Cardiac muscle cell (in vitro differentiated cells and primary cell): ENCODE measurements at regions not wholly inside any gene's neighbourhood (a gene's known extent, or its start where the extent isn't known, plus 50 kb on each side); places are given as distances from the start of the nearest gene placed in this dataset.

ENCODE experiments used
- DNase-seq, 2 donors: peaks; one replicate each; pipeline versions ENCODE4 v3.0.0 to v3.0.0-alpha.2; 2010 to 2017; ENCODE audit warnings: low read depth in 1 of 2, low spot score in 1 of 2
- H3K27ac ChIP-seq: fragments of 200-600 bp; sonication (generic); 2 replicates; pipeline ENCODE4 v1.5.1; 2016
- H3K27me3 ChIP-seq: fragments of 200-600 bp; sonication (generic); 2 replicates; pipeline ENCODE4 v1.6.0; 2016; ENCODE audit warnings: control low read depth
- H3K36me3 ChIP-seq: fragments of 200-600 bp; sonication (generic); 2 replicates; pipeline ENCODE4 v1.5.1; 2016; ENCODE audit warnings: control low read depth
- H3K4me1 ChIP-seq: fragments of 200-600 bp; sonication (generic); 2 replicates; pipeline ENCODE4 v1.8.1; 2017; ENCODE audit warnings: low read depth, mild to moderate bottlenecking, mixed run types
- H3K4me3 ChIP-seq: fragments of 200-600 bp; sonication (generic); 2 replicates; pipeline ENCODE4 v1.5.1; 2016; ENCODE audit warnings: mild to moderate bottlenecking
- H3K9me3 ChIP-seq: fragments of 200-600 bp; sonication (generic); 2 replicates; pipeline ENCODE4 v1.5.1; 2017; ENCODE audit warnings: low read depth, mild to moderate bottlenecking, control low read depth
- CTCF ChIP-seq: IDR thresholded peaks from 2 replicates; pipeline ENCODE4 v1.5.1; 2012; ENCODE audit warnings: low read depth, mild to moderate bottlenecking, low read length

- no peak overlapping the region for H3K27ac ChIP-seq
- H3K27me3 ChIP-seq: no peaks in the 10 kb centered on the region
- no peak for DNase-seq
- no peaks in the 10 kb centered on the region for H3K9me3 ChIP-seq
- no peaks in the 10 kb centered on the region for H3K4me1 ChIP-seq
- TF ChIP-seq CTCF: no peak
- no peaks in the 10 kb centered on the region for H3K36me3 ChIP-seq
- H3K4me3 ChIP-seq: no peak overlapping the region
These were observed 380.7 kb downstream of the PRDM2 start for GRCh38 chr1:14080653-14081052.

- no peak overlapping the region for H3K27ac ChIP-seq
- no peak overlapping the region for H3K4me3 ChIP-seq
- no peaks in the 10 kb centered on the region for H3K36me3 ChIP-seq
- no peaks in the 10 kb centered on the region for H3K4me1 ChIP-seq
- H3K27me3 ChIP-seq: no peaks in the 10 kb centered on the region
- TF ChIP-seq CTCF: no peak
- no peaks in the 10 kb centered on the region for H3K9me3 ChIP-seq
- DNase-seq: no peak
These were observed 382.3 kb downstream of the PRDM2 start for GRCh38 chr1:14082331-14082730.

- Histone ChIP-seq H3K36me3 (no peaks in the 10 kb centered on the region), H3K4me3 (no peak overlapping the region), H3K4me1 (no peaks in the 10 kb centered on the region), H3K9me3 (no peaks in the 10 kb centered on the region), H3K27me3 (no peaks in the 10 kb centered on the region), H3K27ac (no peak overlapping the region)
- no peak for TF ChIP-seq CTCF
- no peak for DNase-seq
These were observed 383.3 kb downstream of the PRDM2 start for GRCh38 chr1:14083277-14083676.

GRCh38 chr1:14083706-14084105 lies 383.7 kb downstream of the PRDM2 start:
- Histone ChIP-seq H3K4me1 (no peaks in the 10 kb centered on the region), H3K27ac (no peak overlapping the region), H3K9me3 (no peaks in the 10 kb centered on the region), H3K36me3 (no peaks in the 10 kb centered on the region), H3K4me3 (no peak overlapping the region), H3K27me3 (no peaks in the 10 kb centered on the region)
- TF ChIP-seq CTCF: no peak
- no peak for DNase-seq

GRCh38 chr1:14090062-14090461 lies 390.1 kb downstream of the PRDM2 start:
- Histone ChIP-seq H3K4me1 (no peaks in the 10 kb centered on the region), H3K4me3 (no peak overlapping the region), H3K9me3 (no peaks in the 10 kb centered on the region), H3K36me3 (no peaks in the 10 kb centered on the region), H3K27me3 (no peaks in the 10 kb centered on the region), H3K27ac (no peak overlapping the region)
- TF ChIP-seq CTCF: no peak
- no peak for DNase-seq

- no peaks in the 10 kb centered on the region for H3K36me3 ChIP-seq
- H3K27ac ChIP-seq: no peak overlapping the region
- no peaks in the 10 kb centered on the region for H3K4me1 ChIP-seq
- H3K27me3 ChIP-seq: no peaks in the 10 kb centered on the region
- no peak overlapping the region for H3K4me3 ChIP-seq
- no peak for DNase-seq
- no peak for TF ChIP-seq CTCF
- no peaks in the 10 kb centered on the region for H3K9me3 ChIP-seq
These were observed 390.5 kb downstream of the PRDM2 start for GRCh38 chr1:14090531-14090930.
